Vagina (tissue), 2 donors: ENCODE measurements at regions not wholly inside any gene's neighbourhood (a gene's known extent, or its start where the extent isn't known, plus 50 kb on each side); places are given as distances from the start of the nearest gene placed in this dataset.

Experiments used
- DNase-seq, 2 donors: peaks; one replicate each; pipeline ENCODE4 v3.0.0-alpha.2; 2017; ENCODE audit errors: extremely low spot score in 2 of 2
- H3K27ac ChIP-seq: fragments of 200-600 bp; sonication (generic); one replicate; pipeline ENCODE4 v1.5.1; 2019
- H3K27me3 ChIP-seq: fragments of 200-600 bp; sonication (generic); one replicate; pipeline ENCODE4 v1.5.1; 2019
- H3K36me3 ChIP-seq, 2 donors: fragments of 200-600 bp; sonication (generic); one replicate each; pipeline ENCODE4 v1.5.1; 2017 to 2019
- H3K4me1 ChIP-seq: fragments of 200-600 bp; sonication (generic); one replicate; pipeline ENCODE4 v1.5.1; 2019
- H3K4me3 ChIP-seq, 2 donors: fragments of 200-600 bp; sonication (generic); 1 replicate in 1 of 2; 2 replicates in 1 of 2; pipeline ENCODE4 v1.5.1; 2016 to 2019
- H3K9me3 ChIP-seq: fragments of 200-600 bp; sonication (generic); one replicate; pipeline ENCODE4 v1.5.1; 2019
- CTCF ChIP-seq, 3 experiments: fragments of 450-650 bp in 2 of 3; fragments of 200-600 bp in 1 of 3; sonication (generic) in 1 of 3; IDR thresholded peaks; one replicate each; pipeline ENCODE4 v1.5.1; 2017 to 2019; ENCODE audit warnings: antibody characterized with exemption in 3 of 3, mild to moderate bottlenecking in 2 of 3, moderate library complexity in 2 of 3
- POLR2A ChIP-seq, 2 donors: fragments of 450-650 bp; IDR thresholded peaks; one replicate each; pipeline ENCODE4 v1.6.1; 2017; ENCODE audit warnings: antibody characterized with exemption in 2 of 2, mild to moderate bottlenecking in 2 of 2, moderate library complexity in 2 of 2
- POLR2AphosphoS5 ChIP-seq, 2 donors: sonication (generic); formaldehyde crosslinking; IDR thresholded peaks; one replicate each; pipeline ENCODE4 v1.9.0; 2017; ENCODE audit warnings: antibody characterized with exemption in 2 of 2, mild to moderate bottlenecking in 2 of 2, low read depth in 1 of 2; ENCODE audit not compliant: insufficient read depth in 1 of 2
- intact Hi-C: fragments of 100-400 bp; cut with DNase I; formaldehyde crosslinking; loops from one replicate; pipeline ENCODE4 v1.15.1; 2023

DNA sequence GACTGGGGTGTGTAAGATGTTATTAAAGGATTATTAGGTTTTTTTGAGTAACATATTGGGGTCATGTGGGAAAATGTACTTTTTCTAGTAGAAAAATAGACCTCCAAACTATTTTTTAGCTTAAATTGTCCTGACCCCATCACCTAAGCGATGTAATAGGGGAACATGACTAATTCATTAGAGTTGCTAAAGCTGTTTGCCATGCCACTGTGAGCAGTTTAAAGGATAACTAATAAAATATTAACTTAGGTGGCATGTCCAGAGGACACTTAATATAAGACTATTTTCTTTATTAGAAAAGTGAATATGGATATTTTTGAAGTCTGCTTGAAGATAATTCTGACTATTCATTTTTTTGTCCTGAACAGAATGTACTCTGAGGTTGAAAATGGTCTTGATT lies 545.9 kb upstream of the BTBD3 start:
- Histone ChIP-seq H3K4me3 (no peak overlapping the region), H3K27ac (no peak overlapping the region), H3K9me3 (no peaks in the 10 kb centered on the region), H3K4me1 (peaks cover 33% of the 10 kb centered on the region), H3K36me3 (no peaks in the 10 kb centered on the region), H3K27me3 (no peaks in the 10 kb centered on the region)
- DNase-seq, result no peak
- intact Hi-C loops, result no loop called here
- TF ChIP-seq CTCF (IDR thresholded peaks at IDR 0.05), result no peak
- TF ChIP-seq POLR2AphosphoS5 (IDR thresholded peaks at IDR 0.05; ENCODE audit: insufficient read depth in 1 of 2, low read depth in 1 of 2), result no peak
- no peak for TF ChIP-seq POLR2A (IDR thresholded peaks at IDR 0.05)

DNA sequence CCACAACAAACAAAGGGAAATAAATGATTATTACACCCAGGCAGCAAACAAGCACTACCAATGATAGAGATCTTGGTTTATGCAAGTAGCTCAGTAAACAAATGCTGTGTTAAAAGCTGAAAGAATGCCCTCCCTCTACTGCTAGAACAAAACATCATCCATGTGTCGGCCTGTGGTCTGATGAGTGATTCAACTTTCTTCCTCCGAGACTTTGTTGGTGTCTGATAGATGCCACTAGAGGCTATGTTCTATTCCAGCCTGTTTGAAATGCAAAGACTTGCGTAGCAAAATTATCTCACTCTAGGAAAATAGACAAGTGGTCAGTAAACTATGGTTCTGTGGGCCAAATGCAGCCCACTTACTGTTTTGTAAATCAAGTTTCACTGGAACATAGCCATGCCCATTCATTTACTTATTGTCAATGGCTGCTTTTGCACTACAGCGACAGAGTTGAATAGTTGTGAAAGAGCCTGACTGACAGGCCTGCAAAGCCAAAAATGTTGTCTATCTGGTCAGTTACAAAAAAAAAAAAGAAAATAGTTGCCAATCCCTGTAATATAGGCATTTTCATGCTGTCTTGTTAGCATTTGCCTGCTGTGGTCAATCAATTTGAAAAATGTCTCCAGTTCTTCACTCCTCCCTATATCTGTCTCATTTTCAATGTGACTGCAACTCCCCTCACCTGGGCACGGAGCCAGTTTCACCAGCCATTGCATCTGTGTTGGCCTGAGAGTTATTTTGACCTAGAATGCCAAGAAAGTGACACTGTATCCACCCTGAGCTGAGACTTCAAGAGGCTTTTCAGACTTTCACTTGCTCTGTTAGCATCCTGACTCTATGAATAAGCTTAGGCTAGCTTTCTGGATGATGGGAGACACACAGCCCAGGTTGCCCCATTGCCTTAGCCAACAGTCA lies 544.6 kb upstream of the BTBD3 start:
- Histone ChIP-seq H3K4me3 (no peak overlapping the region), H3K9me3 (no peaks in the 10 kb centered on the region), H3K27ac (no peak overlapping the region), H3K36me3 (no peaks in the 10 kb centered on the region), H3K27me3 (no peaks in the 10 kb centered on the region), H3K4me1 (peaks cover 40% of the 10 kb centered on the region)
- no peak for TF ChIP-seq CTCF (IDR thresholded peaks at IDR 0.05)
- TF ChIP-seq POLR2AphosphoS5 (IDR thresholded peaks at IDR 0.05; ENCODE audit: insufficient read depth in 1 of 2, low read depth in 1 of 2), result no peak
- no peak for TF ChIP-seq POLR2A (IDR thresholded peaks at IDR 0.05)
- no peak for DNase-seq
- intact Hi-C loops, result no loop called here

- Histone ChIP-seq H3K4me1 (peaks cover 40% of the 10 kb centered on the region), H3K36me3 (no peaks in the 10 kb centered on the region), H3K27me3 (no peaks in the 10 kb centered on the region), H3K9me3 (no peaks in the 10 kb centered on the region), H3K4me3 (no peak overlapping the region), H3K27ac (peak overlapping the region; percentile 28)
- DNase-seq, result no peak
- intact Hi-C loops, result no loop called here
- TF ChIP-seq CTCF (IDR thresholded peaks at IDR 0.05) (no peak), POLR2AphosphoS5 (IDR thresholded peaks at IDR 0.05; ENCODE audit: insufficient read depth in 1 of 2, low read depth in 1 of 2) (no peak), POLR2A (IDR thresholded peaks at IDR 0.05) (no peak)
Observed at GRCh38 chr20:11375335-11375734, 542.4 kb upstream of the BTBD3 start.

DNA sequence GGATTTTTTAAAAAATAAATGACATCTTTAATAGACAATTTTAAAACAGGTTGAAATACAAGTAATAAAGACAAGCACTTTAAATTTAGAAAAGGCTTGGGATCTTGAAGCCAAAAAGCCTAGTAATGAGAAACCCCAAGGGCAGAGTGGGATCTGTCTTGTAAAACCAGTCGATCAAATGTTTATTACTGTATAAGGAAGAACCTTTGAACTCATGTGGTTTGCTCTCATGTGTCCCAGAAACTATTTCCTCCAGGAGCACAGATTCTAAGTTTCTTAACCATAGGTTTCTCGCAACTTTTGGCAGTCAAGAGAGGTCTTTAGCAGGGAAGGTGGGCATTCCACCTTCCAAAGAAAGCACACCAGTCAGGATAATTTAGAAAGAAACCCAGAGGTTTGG lies 541.7 kb upstream of the BTBD3 start:
- Histone ChIP-seq H3K27ac (peak overlapping the region; percentile 28), H3K27me3 (no peaks in the 10 kb centered on the region), H3K9me3 (no peaks in the 10 kb centered on the region), H3K36me3 (no peaks in the 10 kb centered on the region), H3K4me1 (peaks cover 40% of the 10 kb centered on the region), H3K4me3 (no peak overlapping the region)
- TF ChIP-seq CTCF (IDR thresholded peaks at IDR 0.05), result no peak
- TF ChIP-seq POLR2AphosphoS5 (IDR thresholded peaks at IDR 0.05; ENCODE audit: insufficient read depth in 1 of 2, low read depth in 1 of 2), result no peak
- TF ChIP-seq POLR2A (IDR thresholded peaks at IDR 0.05), result no peak
- intact Hi-C loops, result no loop called here
- no peak for DNase-seq

DNA sequence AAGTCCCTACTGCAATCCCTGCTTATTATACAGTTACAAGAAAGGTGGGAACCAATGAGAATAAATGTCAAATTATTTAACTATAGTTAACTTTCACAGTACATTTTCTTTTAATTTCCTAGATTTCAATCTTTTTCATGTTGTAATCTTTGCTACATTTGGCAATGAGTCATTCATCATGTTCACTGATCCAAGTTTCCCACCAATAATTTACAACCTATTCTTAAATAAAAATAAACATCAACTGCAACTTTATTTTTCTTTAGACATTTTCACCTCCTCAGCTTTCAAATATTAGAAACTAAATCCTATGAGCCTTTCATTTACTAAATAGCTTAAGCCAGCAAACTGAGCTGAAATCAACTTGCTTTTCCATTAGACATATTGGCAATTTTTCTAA lies 541.3 kb upstream of the BTBD3 start:
- no peak for DNase-seq
- no peak overlapping the region for H3K27ac ChIP-seq
- H3K36me3 ChIP-seq, result no peaks in the 10 kb centered on the region
- no peak for TF ChIP-seq POLR2A (IDR thresholded peaks at IDR 0.05)
- TF ChIP-seq POLR2AphosphoS5 (IDR thresholded peaks at IDR 0.05; ENCODE audit: insufficient read depth in 1 of 2, low read depth in 1 of 2), result no peak
- TF ChIP-seq CTCF (IDR thresholded peaks at IDR 0.05), result no peak
- H3K4me1 ChIP-seq, result peaks cover 40% of the 10 kb centered on the region
- H3K9me3 ChIP-seq, result no peaks in the 10 kb centered on the region
- no peak overlapping the region for H3K4me3 ChIP-seq
- intact Hi-C loops, result no loop called here
- H3K27me3 ChIP-seq, result no peaks in the 10 kb centered on the region
